Left ventricle myocardium inferior (tissue), 1 donor: ENCODE measurements at regions not wholly inside any gene's neighbourhood (a gene's known extent, or its start where the extent isn't known, plus 50 kb on each side); places are given as distances from the start of the nearest gene placed in this dataset.
"Not testable (repeated sequence)": the region's sequence is repeated elsewhere in the genome, so short reads cannot be mapped to it uniquely, and the experiment has no call there.

Source experiments
- DNase-seq: peaks from one replicate; pipeline ENCODE4 v3.0.0-alpha.2; 2020
- H3K27ac ChIP-seq: fragments of 200-600 bp; replicated peaks from 2 replicates; pipeline ENCODE4 v1.8.0; 2021
- H3K27me3 ChIP-seq: fragments of 200-600 bp; 2 replicates; pipeline ENCODE4 v1.8.0; 2021; ENCODE audit warnings: low read depth
- H3K36me3 ChIP-seq: fragments of 200-600 bp; 2 replicates; pipeline ENCODE4 v1.8.0; 2021
- H3K4me1 ChIP-seq: fragments of 200-600 bp; 2 replicates; pipeline ENCODE4 v1.8.0; 2021
- H3K4me3 ChIP-seq: fragments of 200-600 bp; 2 replicates; pipeline ENCODE4 v1.8.0; 2021; ENCODE audit warnings: mild to moderate bottlenecking, moderate library complexity
- H3K9me3 ChIP-seq: fragments of 200-600 bp; replicated peaks from 2 replicates; pipeline ENCODE4 v1.8.0; 2021
- CTCF ChIP-seq: fragments of 200-600 bp; IDR thresholded peaks from 2 replicates; pipeline ENCODE4 v1.8.0; 2021; ENCODE audit warnings: antibody characterized with exemption, mild to moderate bottlenecking, borderline replicate concordance
- intact Hi-C: fragments of 100-400 bp; cut with micrococcal nuclease; formaldehyde crosslinking; loops from one replicate; pipeline ENCODE4 v1.11.0; 2022
- donor health status: DM: no; HTN: yes; CAD: no; lungs with severe emphysema.

GRCh38 chr18:41645589-41646360 lies 309.3 kb upstream of the PIK3C3 start:
- Histone ChIP-seq H3K9me3 (peaks cover 13% of the 10 kb centered on the region), H3K27me3 (no peaks in the 10 kb centered on the region), H3K4me3 (no peak overlapping the region), H3K4me1 (no peaks in the 10 kb centered on the region), H3K36me3 (no peaks in the 10 kb centered on the region), H3K27ac (no peak overlapping the region)
- TF ChIP-seq CTCF: no peak
- intact Hi-C loops: no loop called here
- no peak for DNase-seq

- no peak for TF ChIP-seq CTCF
- intact Hi-C loops: no loop called here
- Histone ChIP-seq H3K4me3 (no peak overlapping the region), H3K36me3 (no peaks in the 10 kb centered on the region), H3K27ac (no peak overlapping the region), H3K9me3 (peaks cover 13% of the 10 kb centered on the region), H3K27me3 (no peaks in the 10 kb centered on the region), H3K4me1 (no peaks in the 10 kb centered on the region)
- no peak for DNase-seq
Measured at GRCh38 chr18:41644466-41644865, 310.6 kb upstream of the PIK3C3 start.

GRCh38 chr18:41643427-41643826 lies 311.6 kb upstream of the PIK3C3 start:
- Histone ChIP-seq H3K27me3 (no peaks in the 10 kb centered on the region), H3K4me3 (no peak overlapping the region), H3K36me3 (no peaks in the 10 kb centered on the region), H3K4me1 (no peaks in the 10 kb centered on the region), H3K9me3 (peaks cover 13% of the 10 kb centered on the region), H3K27ac (no peak overlapping the region)
- intact Hi-C loops: no loop called here
- DNase-seq: no peak
- no peak for TF ChIP-seq CTCF

GRCh38 chr18:41642756-41643155 lies 312.3 kb upstream of the PIK3C3 start:
- H3K36me3 ChIP-seq: no peaks in the 10 kb centered on the region
- H3K4me1 ChIP-seq: no peaks in the 10 kb centered on the region
- no peaks in the 10 kb centered on the region for H3K27me3 ChIP-seq
- intact Hi-C loops: no loop called here
- peaks cover 13% of the 10 kb centered on the region for H3K9me3 ChIP-seq
- no peak for TF ChIP-seq CTCF
- DNase-seq: no peak
- H3K27ac ChIP-seq: no peak overlapping the region
- H3K4me3 ChIP-seq: no peak overlapping the region

GRCh38 chr18:41639218-41639617 lies 315.8 kb upstream of the PIK3C3 start:
- Histone ChIP-seq H3K9me3 (no peaks in the 10 kb centered on the region), H3K36me3 (no peaks in the 10 kb centered on the region), H3K27ac (no peak overlapping the region), H3K4me3 (no peak overlapping the region), H3K27me3 (no peaks in the 10 kb centered on the region), H3K4me1 (no peaks in the 10 kb centered on the region)
- intact Hi-C loops: no loop called here
- DNase-seq: no peak
- no peak for TF ChIP-seq CTCF

- H3K9me3 ChIP-seq, H3K27ac ChIP-seq, H3K27me3 ChIP-seq, H3K36me3 ChIP-seq, H3K4me1 ChIP-seq, DNase-seq, intact Hi-C loops: not testable (repeated sequence)
- peak overlapping the region; percentile 42 for H3K4me3 ChIP-seq
Measured at GRCh38 chr18:41631723-41632285, 323.2 kb upstream of the PIK3C3 start.
